ENCODE measurements at regions not wholly inside any gene's neighbourhood (a gene's known extent, or its start where the extent isn't known, plus 50 kb on each side); places are given as distances from the start of the nearest gene placed in this dataset.

DNA sequence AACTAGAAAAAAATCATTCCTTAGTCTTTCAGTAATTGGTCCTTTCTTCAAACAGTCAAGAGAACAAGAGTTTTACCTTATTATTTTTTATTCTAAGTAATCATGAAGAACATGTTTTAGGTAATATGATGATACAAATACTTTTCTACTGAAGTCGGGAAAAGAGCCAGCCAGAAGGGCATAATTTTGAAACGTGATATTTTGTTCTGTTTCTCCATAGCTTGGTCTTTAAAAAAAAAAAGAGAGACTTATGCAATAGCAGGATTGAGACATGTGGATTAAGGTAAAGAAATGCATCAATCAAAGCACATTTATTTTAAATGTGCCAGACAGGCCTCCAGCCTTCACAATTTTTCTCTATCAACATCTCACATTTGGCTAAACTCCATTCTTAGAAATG is 1016.8 kb downstream of the CNTNAP5 start:
- TF ChIP-seq, protein P1, sequence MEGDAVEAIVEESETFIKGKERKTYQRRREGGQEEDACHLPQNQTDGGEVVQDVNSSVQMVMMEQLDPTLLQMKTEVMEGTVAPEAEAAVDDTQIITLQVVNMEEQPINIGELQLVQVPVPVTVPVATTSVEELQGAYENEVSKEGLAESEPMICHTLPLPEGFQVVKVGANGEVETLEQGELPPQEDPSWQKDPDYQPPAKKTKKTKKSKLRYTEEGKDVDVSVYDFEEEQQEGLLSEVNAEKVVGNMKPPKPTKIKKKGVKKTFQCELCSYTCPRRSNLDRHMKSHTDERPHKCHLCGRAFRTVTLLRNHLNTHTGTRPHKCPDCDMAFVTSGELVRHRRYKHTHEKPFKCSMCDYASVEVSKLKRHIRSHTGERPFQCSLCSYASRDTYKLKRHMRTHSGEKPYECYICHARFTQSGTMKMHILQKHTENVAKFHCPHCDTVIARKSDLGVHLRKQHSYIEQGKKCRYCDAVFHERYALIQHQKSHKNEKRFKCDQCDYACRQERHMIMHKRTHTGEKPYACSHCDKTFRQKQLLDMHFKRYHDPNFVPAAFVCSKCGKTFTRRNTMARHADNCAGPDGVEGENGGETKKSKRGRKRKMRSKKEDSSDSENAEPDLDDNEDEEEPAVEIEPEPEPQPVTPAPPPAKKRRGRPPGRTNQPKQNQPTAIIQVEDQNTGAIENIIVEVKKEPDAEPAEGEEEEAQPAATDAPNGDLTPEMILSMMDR (conservative IDR thresholded peaks at IDR 0.05; ENCODE audit: low read depth, low read length), result no peak
- TF ChIP-seq EZH2 (IDR thresholded peaks at IDR 0.05; ENCODE audit: borderline replicate concordance, low read depth, low read length, poor library complexity, severe bottlenecking), result no peak
